GM10248 (cell line): ENCODE measurements at regions not wholly inside any gene's neighbourhood (a gene's known extent, or its start where the extent isn't known, plus 50 kb on each side); places are given as distances from the start of the nearest gene placed in this dataset.

Experiments
- CTCF ChIA-PET: fragments of 300-600 bp; sonication (Branson Sonifier 250); formaldehyde crosslinking; extraction: SDS; loops from one replicate; lab custom pipeline; 2021; ENCODE audit warnings: antibody characterized with exemption; lab: Yijun Ruan, JAX
- POLR2A ChIA-PET: fragments of 350-650 bp; sonication (Branson Sonifier 250); formaldehyde crosslinking; extraction: SDS; loops from one replicate; lab custom pipeline; 2020; ENCODE audit warnings: antibody characterized with exemption; lab: Yijun Ruan, JAX
- DNase-seq: peaks from one replicate; pipeline ENCODE4 v3.0.0; 2012; ENCODE audit errors: extremely low spot score
- CTCF ChIP-seq: IDR thresholded peaks from 2 replicates; pipeline ENCODE4 v1.5.1; 2012; ENCODE audit warnings: mild to moderate bottlenecking, low read depth; ENCODE audit errors: extremely low read depth, missing control alignments, control extremely low read depth

DNA sequence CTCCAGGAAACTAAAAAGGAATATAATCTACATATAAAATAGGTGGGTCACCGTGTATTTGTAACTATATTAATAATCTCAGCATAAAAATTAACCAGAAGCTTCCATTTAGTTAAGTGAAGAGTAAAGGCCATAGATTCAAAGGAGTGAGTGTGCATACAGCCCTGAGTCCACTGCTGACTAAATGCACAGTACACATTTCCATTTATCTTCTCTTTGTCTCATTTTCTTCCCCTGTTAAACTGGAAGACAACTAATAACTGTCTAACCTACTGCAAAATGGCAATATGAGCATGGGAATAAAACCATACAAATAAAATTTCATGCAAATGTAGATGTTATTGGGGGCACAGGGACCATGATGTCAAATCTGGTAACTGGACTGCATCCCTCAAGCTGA is 59.9 kb upstream of the DAB2 start:
- no peak for DNase-seq
- POLR2A ChIA-PET, result no interaction called here
- CTCF ChIA-PET, result interaction anchor here (2.0 kb wide), 1 partner anchor 9 kb away, joined by 4 read pairs; no protein-coding TSS in a partner anchor
- TF ChIP-seq CTCF, result no peak

DNA sequence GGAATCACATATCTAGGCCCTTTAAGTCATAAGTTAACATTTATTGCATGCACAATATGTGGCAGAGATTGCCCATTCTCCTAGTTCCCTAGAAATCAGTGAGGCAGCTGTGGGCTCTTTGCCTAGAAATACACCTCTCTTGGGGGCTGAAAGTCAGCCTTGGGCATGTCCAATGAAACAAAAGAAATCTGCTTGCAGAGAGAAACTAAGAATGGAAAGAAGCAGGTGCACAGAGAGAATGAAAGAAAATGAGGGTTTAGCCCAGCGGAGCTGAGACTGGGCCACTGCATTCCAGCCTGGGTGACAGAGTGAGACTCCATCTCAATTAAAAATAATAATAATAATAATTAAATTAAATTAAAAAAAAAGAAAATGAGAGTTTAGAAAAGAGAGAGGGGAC is 57.3 kb upstream of the DAB2 start:
- ChIA-PET CTCF (interaction anchor here (1.5 kb wide), 1 partner anchor 19 kb away, joined by 3 read pairs; no protein-coding TSS in a partner anchor), POLR2A (no interaction called here)
- DNase-seq, result no peak
- TF ChIP-seq CTCF, result no peak

GRCh38 chr5:39479537-39479936 is 54.8 kb upstream of the DAB2 start:
- ChIA-PET POLR2A (no interaction called here), CTCF (no interaction called here)
- no peak for DNase-seq
- TF ChIP-seq CTCF, result no peak

GRCh38 chr5:39478863-39479262 is 54.1 kb upstream of the DAB2 start:
- POLR2A ChIA-PET, result no interaction called here

DNA sequence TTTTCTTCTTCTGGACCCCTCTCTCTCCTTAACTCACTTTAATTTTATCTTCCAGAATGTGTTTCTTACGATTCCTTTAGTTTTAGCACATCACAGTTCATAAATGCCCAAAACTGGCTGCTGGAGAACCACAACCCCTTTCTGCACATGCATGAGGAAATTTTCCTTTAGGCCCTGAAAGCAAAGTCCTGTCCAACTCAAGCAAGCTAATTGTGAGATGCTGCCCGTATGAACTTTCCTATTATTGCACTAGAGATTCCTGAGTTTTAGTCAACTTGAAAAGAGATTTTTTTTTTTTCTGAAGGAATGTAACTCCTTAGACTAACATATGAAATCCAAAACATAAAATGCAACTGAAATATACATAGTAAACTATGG is 52.1 kb upstream of the DAB2 start:
- DNase-seq, result no peak
- ChIA-PET CTCF (interaction anchor here (0.8 to 2.4 kb wide), 3 partner anchors 8 to 25 kb away, joined by 3 to 7 read pairs (median 4); no protein-coding TSS in a partner anchor), POLR2A (no interaction called here)
- no peak for TF ChIP-seq CTCF

More at GRCh38 chr5:39478863-39479262, 54.1 kb upstream of the DAB2 start:
- DNase-seq, result no peak
- CTCF ChIA-PET, result interaction anchor here (1.2 kb wide), 1 partner anchor 9 kb away, joined by 4 read pairs; no protein-coding TSS in a partner anchor
- TF ChIP-seq CTCF, result no peak

- TF ChIP-seq CTCF, result no peak
- DNase-seq, result no peak
- POLR2A ChIA-PET, result no interaction called here
- CTCF ChIA-PET, result interaction anchor here (0.8 to 2.4 kb wide), 5 partner anchors 9 to 32 kb away, joined by 3 to 7 read pairs (median 4); no protein-coding TSS in a partner anchor
Observed at GRCh38 chr5:39475881-39476842, 51.4 kb upstream of the DAB2 start.
